SIG-M5 (cell line): ENCODE measurements at regions not wholly inside any gene's neighbourhood (a gene's known extent, or its start where the extent isn't known, plus 50 kb on each side); places are given as distances from the start of the nearest gene placed in this dataset.

Source experiments
- DNase-seq: peaks from one replicate; lab custom pipeline; 2025; lab: John Stamatoyannopoulos, UW

- DNase-seq, result no peak
Observed at GRCh38 chr12:124431971-124432370, 135.4 kb downstream of the NCOR2 start.

GRCh38 chr12:124430491-124430890, 135.6 kb downstream of the RFLNA start:
- DNase-seq, result no peak

DNA sequence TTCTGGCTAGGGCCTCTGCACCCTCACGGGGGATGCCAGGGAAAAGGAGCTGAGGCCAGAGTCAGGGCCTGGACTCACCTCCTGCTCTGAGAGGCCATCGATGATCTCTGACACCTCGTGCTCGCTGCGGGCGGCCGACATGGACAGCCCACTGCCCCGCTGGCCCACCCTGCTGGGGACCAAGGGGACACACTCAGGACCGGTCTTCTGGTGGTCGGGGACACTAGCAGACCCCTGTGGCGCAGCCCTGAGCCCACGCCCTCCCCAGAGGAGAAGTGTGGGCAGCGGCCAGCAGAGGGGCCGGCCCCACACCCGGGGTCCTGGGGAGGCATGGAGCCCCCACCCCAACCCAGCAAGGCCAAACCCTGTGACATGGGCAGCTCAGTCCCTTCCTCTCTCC, 134.6 kb downstream of the RFLNA start:
- DNase-seq, result no peak

DNA sequence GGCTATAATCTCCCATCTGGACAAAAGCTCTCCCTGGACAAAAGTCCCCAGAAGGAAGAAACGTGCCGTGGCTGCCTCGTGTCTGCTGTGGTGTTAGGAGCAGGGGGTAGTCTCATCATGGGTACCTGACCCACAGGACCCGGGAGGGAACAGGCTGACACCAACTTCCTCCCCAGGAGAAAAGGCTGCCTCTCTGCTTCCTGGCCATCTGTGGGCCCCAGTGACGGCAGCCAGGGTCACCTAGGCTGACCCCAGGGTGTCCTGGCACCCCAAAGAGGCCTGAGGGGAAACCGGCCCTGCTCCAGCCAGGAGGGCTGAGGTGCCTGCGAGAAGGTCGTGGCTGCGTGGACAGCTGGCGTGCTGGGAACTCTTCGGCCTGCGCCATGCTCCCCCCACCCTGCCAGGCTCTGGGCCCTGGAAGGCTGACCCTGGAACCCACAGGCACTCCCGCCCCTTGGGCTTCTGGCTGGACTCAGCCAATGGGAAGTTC, 133.9 kb downstream of the RFLNA start:
- DNase-seq, result no peak

DNA sequence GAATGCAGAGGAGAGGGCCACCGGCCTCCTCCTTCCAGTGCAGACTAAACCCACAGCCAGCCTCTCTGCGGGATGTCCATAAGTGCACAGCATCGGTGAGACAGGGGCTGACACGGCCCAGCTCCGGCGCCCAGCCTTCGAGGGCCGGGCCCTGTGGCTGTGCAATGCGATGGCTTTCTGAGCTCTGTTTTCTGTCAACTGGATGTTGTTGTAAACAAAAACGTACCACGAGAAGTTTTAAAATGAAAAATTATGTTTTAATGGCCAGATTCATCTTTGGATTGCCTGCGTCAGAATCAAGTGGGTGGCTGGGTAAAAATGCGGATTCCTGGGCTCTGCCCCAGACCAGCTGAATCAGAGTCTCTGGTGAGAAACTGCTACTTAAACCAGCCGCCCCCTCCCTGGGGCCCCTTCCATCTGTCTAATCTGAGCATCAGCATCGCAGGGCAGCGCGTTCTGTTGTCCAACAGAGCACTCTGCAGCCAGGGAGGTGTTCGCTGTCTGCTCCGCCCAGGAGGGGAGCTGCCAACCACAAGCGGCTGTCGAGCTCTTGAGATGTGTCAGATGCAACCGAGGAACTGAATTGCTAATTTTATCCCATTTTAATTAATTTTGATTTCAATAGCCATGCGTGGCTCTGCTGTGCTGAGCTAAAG, 133.4 kb downstream of the RFLNA start:
- DNase-seq, result no peak

GRCh38 chr12:124426594-124427555, 132.0 kb downstream of the RFLNA start:
- no peak for DNase-seq

DNA sequence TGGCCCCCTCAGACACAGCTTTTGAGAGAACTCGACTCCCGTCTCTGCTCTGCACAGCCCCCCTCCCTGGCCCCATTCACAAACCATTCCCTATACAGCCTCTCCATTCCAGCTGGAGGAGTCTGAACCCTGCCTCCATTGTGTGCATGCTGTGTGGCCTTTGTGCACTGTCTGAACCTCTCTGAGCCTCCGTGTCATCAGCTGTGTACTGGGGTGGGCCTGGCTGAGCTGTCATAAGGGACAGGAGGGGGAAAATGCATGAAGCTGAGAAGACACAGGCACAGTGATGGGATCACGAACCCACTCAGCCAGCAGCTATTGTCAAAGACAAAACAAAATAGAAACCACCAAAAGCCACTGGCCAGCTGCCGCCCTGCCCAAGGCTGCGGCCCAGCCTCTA, 130.8 kb downstream of the RFLNA start:
- no peak for DNase-seq

DNA sequence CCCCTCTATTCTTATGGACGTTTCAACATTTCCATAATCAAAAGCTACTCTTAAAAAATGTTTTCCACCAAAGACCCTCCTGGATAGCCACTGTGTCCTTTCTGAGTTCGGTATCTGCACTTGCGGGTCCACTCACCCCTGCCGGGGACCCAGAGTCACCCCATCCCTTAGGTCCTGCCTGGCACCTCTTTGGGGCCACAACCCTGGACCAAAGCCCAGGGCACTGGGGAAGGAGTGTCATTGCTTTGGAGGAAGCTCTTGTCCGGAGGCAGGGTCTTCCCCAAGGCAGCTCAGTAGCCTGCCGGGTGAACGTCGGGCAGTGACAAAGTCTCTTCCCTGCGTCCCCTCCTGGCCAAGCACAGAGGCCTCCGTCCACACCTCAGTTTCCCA, 129.6 kb downstream of the RFLNA start:
- DNase-seq, result no peak

- no peak for DNase-seq
Observed at GRCh38 chr12:124423761-124424515, 129.0 kb downstream of the RFLNA start.

GRCh38 chr12:124422570-124423523, 128.0 kb downstream of the RFLNA start:
- DNase-seq, result no peak

DNA sequence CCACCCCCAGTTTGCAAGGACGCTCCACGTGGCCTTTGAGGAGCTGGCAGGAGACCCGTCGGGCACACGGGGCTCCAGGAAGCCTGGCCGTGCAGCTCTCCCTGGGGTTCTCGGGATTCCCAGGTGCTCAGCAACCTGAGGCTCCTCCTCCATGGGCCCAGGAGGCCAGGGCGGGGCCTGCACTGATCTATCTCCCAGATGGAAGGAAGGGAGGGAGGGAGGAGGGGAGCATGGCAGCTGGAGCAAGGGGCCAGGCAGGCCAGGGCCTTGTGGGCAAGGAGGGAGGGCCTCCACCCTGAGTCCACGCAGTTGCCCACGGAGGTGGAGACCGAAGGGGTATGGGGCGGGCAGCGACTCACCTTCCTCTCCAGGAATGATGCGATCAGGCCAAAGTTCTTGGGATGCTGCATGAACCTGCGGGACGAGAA, 127.3 kb downstream of the RFLNA start:
- no peak for DNase-seq

DNA sequence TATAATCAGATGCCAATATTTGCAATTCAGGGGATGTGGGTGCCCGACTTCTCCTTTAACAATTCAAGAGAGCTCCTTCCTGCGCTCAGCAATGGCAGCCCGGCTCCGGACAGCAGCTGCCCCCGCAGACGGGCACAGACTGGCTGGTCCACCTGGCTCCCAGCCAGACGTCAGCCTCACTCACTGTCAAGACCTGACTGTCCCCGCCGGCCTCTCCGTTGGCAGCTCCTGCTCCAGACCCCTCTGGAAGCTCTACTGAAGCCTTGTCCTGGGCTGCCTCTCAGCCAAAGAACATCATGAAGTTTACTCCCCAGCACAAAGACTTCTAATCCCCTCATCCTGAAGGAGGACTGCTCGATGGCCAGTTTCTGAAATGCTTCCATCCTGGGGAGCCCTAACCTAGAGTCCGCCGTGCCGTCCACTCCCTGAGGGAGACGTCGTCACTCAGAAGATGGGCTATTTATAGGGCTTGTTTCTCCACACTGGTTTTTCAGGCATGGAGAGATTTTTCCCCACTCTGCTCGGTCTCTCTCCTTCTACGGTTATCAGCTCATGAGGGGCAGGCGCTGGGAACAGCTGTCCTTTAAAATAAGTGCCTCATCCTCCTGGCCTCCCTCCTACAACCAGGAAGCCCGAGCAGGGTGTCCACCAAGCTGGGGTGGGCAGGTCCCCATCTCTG, 126.2 kb downstream of the RFLNA start:
- DNase-seq, result no peak

GRCh38 chr12:124420041-124420995, 125.4 kb downstream of the RFLNA start:
- DNase-seq, result no peak

- DNase-seq, result no peak
Observed at GRCh38 chr12:124419292-124420040, 124.6 kb downstream of the RFLNA start.

DNA sequence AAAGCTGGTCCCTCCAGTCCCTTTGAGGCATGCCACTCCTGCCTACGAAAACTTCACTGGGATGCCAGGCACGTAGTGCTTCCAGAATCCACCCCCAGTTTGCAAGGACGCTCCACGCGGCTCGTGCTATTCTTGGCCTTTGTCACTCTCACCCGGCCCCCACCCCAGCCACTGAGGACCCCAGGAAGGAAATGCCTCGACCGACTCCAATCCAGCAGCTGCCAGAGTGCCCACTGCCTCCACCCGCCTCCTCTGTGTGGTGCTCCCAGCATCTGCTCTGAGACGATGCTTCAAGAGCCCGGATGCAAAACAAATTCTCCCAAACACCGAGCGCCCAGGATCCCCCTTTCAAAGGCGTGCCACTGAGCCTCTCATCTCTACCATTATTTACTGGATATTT, 123.9 kb downstream of the RFLNA start:
- DNase-seq, result no peak

GRCh38 chr12:124418156-124418555, 123.3 kb downstream of the RFLNA start:
- no peak for DNase-seq

GRCh38 chr12:124416516-124417395, 121.9 kb downstream of the RFLNA start:
- no peak for DNase-seq

DNA sequence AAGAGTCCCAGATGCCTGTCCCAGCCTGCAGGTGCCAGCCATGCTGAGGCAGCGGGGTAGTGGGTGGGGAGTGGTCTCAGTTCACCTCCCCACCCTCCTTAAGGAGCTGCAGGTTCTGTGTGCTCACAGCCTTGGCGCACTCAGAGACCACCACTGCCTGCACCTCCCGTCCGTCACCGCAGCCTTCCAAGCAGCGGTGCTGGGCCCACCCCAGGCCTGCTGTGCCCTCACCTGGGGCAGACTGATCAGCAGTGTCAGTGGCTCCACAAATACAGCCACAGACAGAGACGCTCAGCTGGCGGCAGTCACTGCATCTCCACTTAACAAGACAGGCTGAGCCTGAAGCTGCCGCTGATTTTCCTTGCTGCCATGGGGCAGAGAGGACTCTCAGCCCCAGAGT, 120.2 kb downstream of the RFLNA start:
- no peak for DNase-seq
